SK-N-SH (cell line): ENCODE measurements at regions not wholly inside any gene's neighbourhood (a gene's known extent, or its start where the extent isn't known, plus 50 kb on each side); places are given as distances from the start of the nearest gene placed in this dataset.

Experiments used
- CTCF ChIA-PET: fragments of 300-600, 350-600 bp; formaldehyde crosslinking; extraction: SDS; loops from one replicate; lab custom pipeline; 2021; lab: Yijun Ruan, JAX
- POLR2A ChIA-PET: fragments of 350-600 bp; sonication (Branson Sonifier 250); formaldehyde crosslinking; extraction: SDS; loops from one replicate; lab custom pipeline; 2020; ENCODE audit warnings: antibody characterized with exemption, inconsistent platforms; lab: Yijun Ruan, JAX
- DNase-seq: peaks from one replicate; pipeline ENCODE4 v3.0.0; 2012
- H2AFZ ChIP-seq: fragments of 200-600 bp; sonication (generic); 2 replicates; pipeline ENCODE4 v1.8.1; 2016; ENCODE audit warnings: antibody characterized with exemption, mild to moderate bottlenecking, low read depth
- H3F3A ChIP-seq: fragments of 200-600 bp; sonication (generic); replicated peaks from 2 replicates; pipeline ENCODE3; 2016; ENCODE audit warnings: antibody characterized with exemption, mild to moderate bottlenecking; ENCODE audit not compliant: insufficient read depth
- H3K27ac ChIP-seq, 2 experiments: fragments of 200-500 bp in 1 of 2; fragments of 200-600 bp in 1 of 2; sonication (Bioruptor generic) in 1 of 2; sonication (generic), shearing (Covaris generic) in 1 of 2; 2 replicates each; pipeline versions ENCODE4 v1.5.1 to v1.6.1; 2014 to 2016; ENCODE audit warnings: low read depth in 2 of 2, inconsistent platforms in 1 of 2, low read length in 1 of 2, mild to moderate bottlenecking in 1 of 2, mixed read lengths in 1 of 2
- H3K27me3 ChIP-seq: fragments of 200-600 bp; sonication (generic), shearing (Covaris generic); 2 replicates; pipeline ENCODE4 v1.6.1; 2016; ENCODE audit warnings: mixed run types; ENCODE audit not compliant: insufficient read depth
- H3K36me3 ChIP-seq, 2 experiments: fragments of 200-500 bp in 1 of 2; fragments of 200-600 bp in 1 of 2; sonication (Bioruptor generic) in 1 of 2; sonication (generic) in 1 of 2; replicated peaks in 1 of 2; 2 replicates each; pipeline versions ENCODE3 to v1.5.1; 2014 to 2016; ENCODE audit warnings: low read length in 1 of 2, mild to moderate bottlenecking in 1 of 2; ENCODE audit not compliant: insufficient read depth in 2 of 2, control insufficient read depth in 1 of 2
- H3K4me1 ChIP-seq, 2 experiments: fragments of 200-500 bp in 1 of 2; fragments of 200-600 bp in 1 of 2; sonication (Bioruptor generic) in 1 of 2; sonication (generic), shearing (Covaris generic) in 1 of 2; 2 replicates each; pipeline versions ENCODE4 v1.5.1 to v1.6.1; 2014 to 2016; ENCODE audit warnings: low read depth in 1 of 2, low read length in 1 of 2, mixed run types in 1 of 2; ENCODE audit not compliant: insufficient read depth in 2 of 2, control insufficient read depth in 1 of 2
- H3K4me2 ChIP-seq: fragments of 200-600 bp; sonication (generic), shearing (Covaris generic); 2 replicates; pipeline ENCODE4 v1.6.1; 2017; ENCODE audit warnings: mixed run types
- H3K4me3 ChIP-seq, 2 experiments: fragments of 200-500 bp in 1 of 2; fragments of 200-600 bp in 1 of 2; sonication (Bioruptor generic) in 1 of 2; sonication (generic), shearing (Covaris generic) in 1 of 2; 2 replicates each; pipeline versions ENCODE4 v1.5.1 to v1.8.1; 2014 to 2016; ENCODE audit warnings: low read depth in 2 of 2, inconsistent platforms in 1 of 2, low read length in 1 of 2, mild to moderate bottlenecking in 1 of 2, mixed read lengths in 1 of 2, moderate library complexity in 1 of 2
- H3K79me2 ChIP-seq: fragments of 200-600 bp; sonication (generic); 2 replicates; pipeline ENCODE4 v1.8.1; 2017; ENCODE audit warnings: mild to moderate bottlenecking; ENCODE audit not compliant: insufficient read depth
- H3K9ac ChIP-seq: fragments of 200-600 bp; sonication (generic); 2 replicates; pipeline ENCODE4 v1.6.1; 2017; ENCODE audit warnings: mixed run types
- H3K9me2 ChIP-seq: fragments of 200-600 bp; sonication (generic); 2 replicates; pipeline ENCODE4 v1.6.1; 2017; ENCODE audit warnings: mixed run types
- H3K9me3 ChIP-seq: fragments of 200-600 bp; sonication (generic); 2 replicates; pipeline ENCODE4 v1.6.1; 2017; ENCODE audit warnings: mixed run types, mild to moderate bottlenecking, moderate library complexity
- H4K20me1 ChIP-seq: fragments of 200-600 bp; sonication (generic); 2 replicates; pipeline ENCODE4 v1.6.1; 2017; ENCODE audit warnings: mild to moderate bottlenecking, mixed run types; ENCODE audit not compliant: insufficient read depth
- CHD2 ChIP-seq: fragments of 150-350 bp; IDR thresholded peaks from 2 replicates; pipeline ENCODE4 v1.6.1; 2018; ENCODE audit warnings: low read length; ENCODE audit not compliant: partially characterized antibody
- FOXJ3 ChIP-seq: sonication (generic); formaldehyde crosslinking; IDR thresholded peaks from 2 replicates; pipeline ENCODE4 v1.5.1; 2020; ENCODE audit warnings: mild to moderate bottlenecking, missing genetic modification reagents
- GATA2 ChIP-seq: sonication (generic); formaldehyde crosslinking; IDR thresholded peaks from 2 replicates; pipeline ENCODE4 v1.5.0; 2020; ENCODE audit warnings: mild to moderate bottlenecking, missing genetic modification reagents
- JUND ChIP-seq: IDR thresholded peaks from 2 replicates; pipeline ENCODE4 v1.4.0; 2012
- MEF2A ChIP-seq: IDR thresholded peaks from 2 replicates; pipeline ENCODE4 v1.4.0; 2012; ENCODE audit warnings: low read depth, borderline replicate concordance
- MXI1 ChIP-seq: IDR thresholded peaks from 2 replicates; pipeline ENCODE4 v1.6.1; 2012; ENCODE audit warnings: mild to moderate bottlenecking, low read depth, low read length, improper control_type of control experiment
- POLR2AphosphoS5 ChIP-seq: IDR thresholded peaks from 2 replicates; pipeline ENCODE4 v1.6.1; 2012; ENCODE audit warnings: low read depth, low read length
- RAD21 ChIP-seq: IDR thresholded peaks from 2 replicates; pipeline ENCODE4 v1.6.1; 2012; ENCODE audit warnings: mild to moderate bottlenecking, low read length
- RFX5 ChIP-seq: IDR thresholded peaks from 2 replicates; pipeline ENCODE4 v1.6.1; 2012; ENCODE audit warnings: mild to moderate bottlenecking, improper control_type of control experiment, low read length
- SIN3A ChIP-seq: IDR thresholded peaks from 2 replicates; pipeline ENCODE4 v1.6.1; 2012; ENCODE audit warnings: low read depth, mild to moderate bottlenecking, low read length, moderate library complexity, borderline replicate concordance
- TEAD4 ChIP-seq: IDR thresholded peaks from 2 replicates; pipeline ENCODE4 v1.4.0; 2012; ENCODE audit warnings: mild to moderate bottlenecking, borderline replicate concordance; ENCODE audit not compliant: insufficient read depth
- YY1 ChIP-seq: IDR thresholded peaks from 2 replicates; pipeline ENCODE4 v1.4.0; 2012; ENCODE audit warnings: low read depth, mild to moderate bottlenecking
- ZBTB33 ChIP-seq: IDR thresholded peaks from 2 replicates; pipeline ENCODE4 v1.4.0; 2012; ENCODE audit warnings: low read depth, borderline replicate concordance
- WGBS: methylation state at CpG from one replicate; pipeline ENCODE4 v1.1.6; 2017; ENCODE audit warnings: low lambda C conversion rate; 5-methylcytosine and 5-hydroxymethylcytosine counted together
- TF ChIP-seq, protein P1 (sequence below): IDR thresholded peaks from 2 replicates; pipeline ENCODE4; 2012
- TF ChIP-seq, protein P2 (sequence below): fragments of 150-350 bp; IDR thresholded peaks from 2 replicates; pipeline ENCODE4 v1.6.1; 2017; ENCODE audit warnings: antibody characterized with exemption, low read length, low read depth, borderline replicate concordance

DNA sequence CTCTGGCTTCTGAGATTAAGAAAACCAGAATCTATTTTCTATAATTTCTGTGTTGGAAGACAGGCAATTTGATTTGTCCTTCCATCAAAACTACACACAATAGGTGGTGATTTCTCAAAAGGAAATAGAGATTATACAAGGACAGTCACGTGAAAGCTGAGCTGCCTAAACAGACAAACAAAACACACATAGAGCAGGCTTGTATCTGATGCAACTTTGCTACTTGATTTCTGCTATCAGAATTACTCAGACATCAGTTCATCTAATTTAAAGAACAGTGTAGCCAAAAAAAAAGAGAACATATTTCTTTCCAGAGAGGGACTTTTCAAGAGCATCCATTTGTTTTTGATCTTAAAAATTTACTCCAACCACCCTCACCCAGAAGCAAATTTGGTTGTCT, 2128.3 kb upstream of the C9orf72 start:
- Histone ChIP-seq H3K79me2 (no peaks in the 10 kb centered on the region), H3K4me2 (no peak overlapping the region), H3K9ac (no peak overlapping the region), H3K27me3 (no peaks in the 10 kb centered on the region), H3K36me3 (no peaks in the 10 kb centered on the region), H3K4me3 (no peak overlapping the region), H4K20me1 (no peaks in the 10 kb centered on the region), H3K27ac (no peak overlapping the region), H2AFZ (0 out of 2 replicates have a peak overlapping the region, but pooled peaks have one; percentile 19), H3F3A (peaks cover 13% of the 10 kb centered on the region), H3K9me2 (no peaks in the 10 kb centered on the region), H3K4me1 (peaks cover 0 to 10% of the 10 kb centered on the region in 2 experiments; a peak in 2 of 4 replicates), H3K9me3 (no peaks in the 10 kb centered on the region)
- 90% methylated on average over 1 of the region's 1 CpG for WGBS
- ChIA-PET CTCF (no interaction called here), POLR2A (no interaction called here)
- TF ChIP-seq SIN3A (no peak), POLR2AphosphoS5 (no peak), FOXJ3 (CRISPR knock-in tag) (no peak)
- DNase-seq = no peak

GRCh38 chr9:29701971-29702370, 2128.7 kb upstream of the C9orf72 start:
- POLR2A ChIA-PET = no interaction called here

More at GRCh38 chr9:29701971-29702370, 2128.7 kb upstream of the C9orf72 start:
- Histone ChIP-seq H3K36me3 (no peaks in the 10 kb centered on the region), H3K9ac (no peak overlapping the region), H3K4me1 (peaks cover 0 to 9% of the 10 kb centered on the region in 2 experiments; a peak in 2 of 4 replicates), H2AFZ (0 out of 2 replicates have a peak overlapping the region, but pooled peaks have one; percentile 19), H3K27me3 (no peaks in the 10 kb centered on the region), H3K4me3 (no peak overlapping the region), H3K79me2 (no peaks in the 10 kb centered on the region), H3K27ac (no peak overlapping the region), H3K9me2 (no peaks in the 10 kb centered on the region), H4K20me1 (no peaks in the 10 kb centered on the region), H3K4me2 (no peak overlapping the region), H3K9me3 (no peaks in the 10 kb centered on the region), H3F3A (peaks cover 9% of the 10 kb centered on the region)
- DNase-seq = no peak
- TF ChIP-seq MEF2A (no peak), RAD21 (no peak), YY1 (no peak), GATA2 (CRISPR knock-in tag) (no peak), ZBTB33 (no peak), CHD2 (no peak), TEAD4 (no peak), RFX5 (no peak), MXI1 (no peak), JUND (no peak)
- TF ChIP-seq, protein P1, sequence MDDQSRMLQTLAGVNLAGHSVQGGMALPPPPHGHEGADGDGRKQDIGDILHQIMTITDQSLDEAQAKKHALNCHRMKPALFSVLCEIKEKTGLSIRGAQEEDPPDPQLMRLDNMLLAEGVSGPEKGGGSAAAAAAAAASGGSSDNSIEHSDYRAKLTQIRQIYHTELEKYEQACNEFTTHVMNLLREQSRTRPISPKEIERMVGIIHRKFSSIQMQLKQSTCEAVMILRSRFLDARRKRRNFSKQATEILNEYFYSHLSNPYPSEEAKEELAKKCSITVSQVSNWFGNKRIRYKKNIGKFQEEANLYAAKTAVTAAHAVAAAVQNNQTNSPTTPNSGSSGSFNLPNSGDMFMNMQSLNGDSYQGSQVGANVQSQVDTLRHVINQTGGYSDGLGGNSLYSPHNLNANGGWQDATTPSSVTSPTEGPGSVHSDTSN = no peak
- TF ChIP-seq, protein P2, sequence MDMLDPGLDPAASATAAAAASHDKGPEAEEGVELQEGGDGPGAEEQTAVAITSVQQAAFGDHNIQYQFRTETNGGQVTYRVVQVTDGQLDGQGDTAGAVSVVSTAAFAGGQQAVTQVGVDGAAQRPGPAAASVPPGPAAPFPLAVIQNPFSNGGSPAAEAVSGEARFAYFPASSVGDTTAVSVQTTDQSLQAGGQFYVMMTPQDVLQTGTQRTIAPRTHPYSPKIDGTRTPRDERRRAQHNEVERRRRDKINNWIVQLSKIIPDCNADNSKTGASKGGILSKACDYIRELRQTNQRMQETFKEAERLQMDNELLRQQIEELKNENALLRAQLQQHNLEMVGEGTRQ = no peak
- CTCF ChIA-PET = no interaction called here
